Right ventricle myocardium inferior (tissue), 1 donor: ENCODE measurements at regions not wholly inside any gene's neighbourhood (a gene's known extent, or its start where the extent isn't known, plus 50 kb on each side); places are given as distances from the start of the nearest gene placed in this dataset.
"Not testable (repeated sequence)": the region's sequence is repeated elsewhere in the genome, so short reads cannot be mapped to it uniquely, and the experiment has no call there.

Source experiments
- ATAC-seq: fragments of 200-7000 bp; cut with Tn5 transposase; one replicate; pipeline ENCODE4 v1.9.1; 2020; ENCODE audit warnings: mild to moderate bottlenecking, moderate library complexity
- DNase-seq: peaks from one replicate; pipeline ENCODE4 v3.0.0; 2021; ENCODE audit errors: missing footprints
- intact Hi-C: fragments of 100-400 bp; cut with DNase I; formaldehyde crosslinking; loops from one replicate; pipeline ENCODE4 v1.11.0; 2022
- donor health status: DM: no; HTN: yes; CAD: no; lungs with severe emphysema.

- no peak for DNase-seq
- intact Hi-C loops: no loop called here
- no peak for ATAC-seq
Measured at GRCh38 chr9:25472681-25473080, 205.6 kb downstream of the TUSC1 start.

DNA sequence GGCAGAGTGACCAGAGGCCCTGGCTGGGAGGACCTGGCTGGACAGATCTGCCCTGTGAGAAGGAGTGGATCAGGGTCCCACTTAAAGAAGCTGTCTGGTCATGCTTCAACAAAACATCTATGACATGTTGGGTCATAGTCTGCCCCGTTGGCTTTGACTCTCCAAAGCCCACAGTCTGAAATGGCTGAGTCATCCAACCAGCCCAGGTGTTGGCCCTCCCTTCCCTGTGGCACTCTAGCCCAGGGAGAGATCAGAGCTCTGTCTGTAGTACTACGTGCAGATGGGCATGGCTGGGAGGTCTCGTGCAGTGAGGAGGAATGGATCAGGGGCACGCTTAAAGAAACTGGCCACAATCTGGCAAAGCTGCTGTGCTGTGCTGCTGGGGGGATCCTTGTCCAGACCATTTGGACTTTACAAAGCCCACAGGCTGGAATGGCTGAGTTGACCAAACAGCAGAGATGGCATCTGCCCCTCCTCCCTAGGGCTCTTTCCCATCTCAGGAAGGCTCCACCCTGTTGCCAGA is 206.1 kb downstream of the TUSC1 start:
- DNase-seq (no peak), ATAC-seq (no peak)
- intact Hi-C loops: no loop called here

DNA sequence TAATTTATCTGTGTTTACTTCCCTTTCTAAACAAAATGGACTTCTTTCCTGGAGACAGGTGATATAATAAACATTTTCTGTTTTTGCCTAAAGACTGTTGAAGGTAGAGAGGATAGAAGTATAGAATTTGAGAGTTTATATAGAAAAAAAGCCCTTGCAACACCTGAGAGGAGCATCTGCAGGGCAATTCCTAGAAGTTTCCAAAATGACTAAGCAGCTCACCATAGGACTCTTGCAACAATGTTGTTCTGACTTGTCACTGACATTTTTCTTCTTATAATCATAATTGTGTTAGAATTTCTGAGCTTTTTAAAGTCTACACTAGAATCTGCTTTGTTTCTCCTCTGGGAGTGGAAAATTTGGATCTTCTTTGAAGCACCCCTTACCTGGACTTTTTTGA is 216.8 kb downstream of the TUSC1 start:
- intact Hi-C loops: no loop called here

DNA sequence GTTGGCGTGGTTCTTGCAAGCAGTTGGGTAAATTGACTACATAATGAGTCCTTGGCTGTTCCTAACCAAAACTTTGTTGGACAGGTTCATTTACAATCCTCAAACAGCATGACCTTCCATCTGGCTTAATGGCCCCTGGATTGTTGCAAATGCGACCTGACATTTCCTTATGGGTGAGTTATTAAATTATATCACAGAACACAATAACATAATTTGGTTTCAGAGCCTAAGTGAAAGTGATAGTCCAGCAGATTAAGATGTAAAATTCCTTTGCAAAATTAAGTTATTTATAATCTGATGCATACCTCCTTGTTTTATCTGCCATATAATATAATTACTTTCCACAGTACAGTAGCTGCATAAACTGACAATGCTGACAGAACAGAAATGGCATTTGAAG is 224.4 kb downstream of the TUSC1 start:
- no peak for ATAC-seq
- DNase-seq: no peak
- intact Hi-C loops: loop anchor here (5.0 kb wide), 1 partner anchor 187 kb away; no protein-coding TSS in a partner anchor

More for the DNA sequence above, 216.8 kb downstream of the TUSC1 start:
- no peak for ATAC-seq
- DNase-seq: no peak

DNA sequence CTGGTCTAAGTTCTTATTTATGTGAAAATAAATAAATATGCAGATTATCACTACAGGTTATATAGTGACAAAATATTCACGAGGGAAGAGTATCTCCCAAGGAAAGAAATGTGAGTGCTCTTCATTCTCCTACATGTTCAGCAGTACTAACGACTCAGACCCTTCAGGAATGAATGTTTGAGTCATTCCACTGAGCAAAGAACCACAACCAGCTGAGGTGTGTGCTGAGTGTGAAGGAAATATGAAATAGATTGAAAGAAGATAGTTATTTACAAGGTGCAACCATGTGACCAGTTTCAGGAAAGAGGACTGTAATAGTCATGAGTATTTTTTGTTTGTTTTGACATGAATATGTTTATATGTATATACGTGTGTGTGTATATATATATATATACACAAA is 228.7 kb downstream of the TUSC1 start:
- ATAC-seq: no peak
- intact Hi-C loops: no loop called here
- DNase-seq: no peak

DNA sequence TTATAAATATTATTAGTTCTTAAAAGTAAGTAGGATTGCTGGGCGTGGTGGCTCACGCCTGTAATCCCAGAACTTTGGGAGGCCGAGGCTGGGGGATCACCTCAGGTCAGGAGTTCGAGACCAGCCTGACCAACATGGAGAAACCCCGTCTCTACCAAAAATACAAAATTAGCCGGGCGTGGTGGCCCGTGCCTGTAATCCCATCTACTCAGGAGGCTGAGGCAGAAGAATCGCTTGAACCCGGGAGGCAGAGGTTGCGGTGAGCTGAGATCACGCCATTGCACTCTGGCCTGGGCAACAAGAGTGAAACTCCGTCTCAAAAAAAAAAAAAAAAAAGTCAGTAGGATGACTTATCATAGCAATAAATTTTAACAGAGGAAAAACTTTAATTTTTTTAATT is 232.5 kb downstream of the TUSC1 start:
- intact Hi-C loops, ATAC-seq, DNase-seq: not testable (repeated sequence)

- intact Hi-C loops: no loop called here
Measured at GRCh38 chr9:25442526-25442925, 235.7 kb downstream of the TUSC1 start.

GRCh38 chr9:25427898-25428297 is 250.3 kb downstream of the TUSC1 start:
- intact Hi-C loops: no loop called here
- ATAC-seq: no peak
- no peak for DNase-seq

More at GRCh38 chr9:25442526-25442925, 235.7 kb downstream of the TUSC1 start:
- no peak for DNase-seq
- ATAC-seq: no peak

DNA sequence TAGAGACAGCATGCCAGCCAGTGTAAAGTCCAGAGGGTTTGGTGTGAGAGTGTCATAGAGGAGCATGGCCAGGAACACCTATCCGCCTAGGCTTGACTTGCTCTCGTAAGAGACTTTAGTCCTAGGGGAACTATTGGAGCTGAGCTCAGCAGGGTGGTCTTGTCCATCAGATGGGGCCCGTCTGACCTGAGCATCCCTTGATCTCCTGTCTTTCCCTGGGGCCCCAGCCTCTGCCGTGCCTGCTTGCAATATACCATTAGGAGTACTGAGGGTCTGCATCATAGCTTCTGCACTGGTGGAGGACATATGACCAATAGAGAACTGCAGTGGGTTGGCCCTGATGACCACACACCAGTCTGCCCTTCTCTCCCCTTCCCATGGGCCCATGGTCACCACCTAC is 251.0 kb downstream of the TUSC1 start:
- no peak for DNase-seq
- intact Hi-C loops: no loop called here
- ATAC-seq: no peak

DNA sequence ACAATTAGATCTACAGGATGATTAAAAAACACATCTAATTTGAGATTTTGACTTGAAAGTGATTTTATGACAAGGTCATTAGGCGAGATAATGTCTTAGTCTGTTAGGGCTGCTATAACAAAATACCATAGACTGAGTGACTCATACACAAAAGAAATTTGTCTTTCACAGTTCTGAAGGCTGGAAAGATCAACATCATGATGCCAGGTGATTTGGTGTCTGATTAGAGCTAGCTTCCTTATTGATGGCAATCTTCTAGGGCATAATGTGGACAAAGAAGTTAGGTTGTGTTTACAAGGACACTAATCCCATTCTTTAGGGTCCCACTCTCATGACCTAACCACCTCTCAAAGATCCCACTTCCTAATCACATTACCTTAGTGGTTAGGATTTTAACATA is 256.7 kb downstream of the TUSC1 start:
- DNase-seq (no peak), ATAC-seq (no peak)
- intact Hi-C loops: no loop called here

- ATAC-seq: no peak
- DNase-seq: no peak
- intact Hi-C loops: no loop called here
Measured at GRCh38 chr9:25418974-25419373, 259.3 kb downstream of the TUSC1 start.

- ATAC-seq (no peak), DNase-seq (no peak)
- intact Hi-C loops: no loop called here
Measured at GRCh38 chr9:25415718-25416117, 262.5 kb downstream of the TUSC1 start.

- DNase-seq: no peak
- intact Hi-C loops: no loop called here
- no peak for ATAC-seq
Measured at GRCh38 chr9:25412646-25413045, 265.6 kb downstream of the TUSC1 start.

GRCh38 chr9:25397746-25398145 is 280.5 kb downstream of the TUSC1 start:
- DNase-seq (no peak), ATAC-seq (no peak)
- intact Hi-C loops: no loop called here

DNA sequence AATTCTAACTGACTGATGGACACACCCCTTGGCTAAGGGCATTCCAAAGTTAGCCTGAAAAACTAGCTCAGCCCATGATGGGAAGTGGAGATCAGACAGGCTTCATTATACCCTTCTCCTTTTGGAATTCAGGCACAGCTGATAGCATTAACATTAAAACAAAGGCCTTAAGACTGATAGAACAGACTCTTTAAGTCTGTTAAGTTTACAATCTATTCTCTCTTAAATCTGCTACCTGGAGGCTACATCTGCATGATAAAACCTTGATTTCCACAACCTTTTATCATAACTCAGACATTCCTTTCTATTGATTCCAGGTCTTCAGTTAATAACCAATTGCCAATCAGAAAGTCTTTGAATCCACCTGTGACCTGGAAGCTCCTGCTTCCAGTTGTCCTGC is 281.4 kb downstream of the TUSC1 start:
- intact Hi-C loops: no loop called here
- no peak for ATAC-seq

GRCh38 chr9:25381141-25381540 is 297.1 kb downstream of the TUSC1 start:
- no peak for DNase-seq
- no peak for ATAC-seq
- intact Hi-C loops: no loop called here

More for the DNA sequence above, 281.4 kb downstream of the TUSC1 start:
- no peak for DNase-seq

DNA sequence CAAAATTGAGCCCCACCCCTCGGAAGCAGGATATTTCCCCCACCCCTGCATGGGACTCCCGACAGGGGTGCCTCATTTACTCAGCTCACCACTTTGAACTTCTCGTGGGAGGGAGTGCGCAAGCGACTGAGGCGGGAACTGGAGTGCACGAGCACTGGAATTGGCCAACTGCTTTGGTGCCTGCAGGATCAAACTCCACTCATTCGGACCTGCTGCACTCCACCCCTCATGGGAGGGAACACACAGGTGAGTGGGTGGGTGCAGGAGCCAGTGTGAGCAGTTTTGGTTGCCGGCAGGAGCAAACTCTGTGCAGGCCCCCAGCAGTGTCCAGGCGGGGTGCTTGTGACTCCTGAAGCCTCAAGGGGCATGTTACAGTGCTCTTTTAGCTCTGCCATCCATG is 301.2 kb downstream of the TUSC1 start:
- intact Hi-C loops: no loop called here
- ATAC-seq: no peak
- no peak for DNase-seq

- DNase-seq: no peak
- intact Hi-C loops: no loop called here
- ATAC-seq: no peak
Measured at GRCh38 chr9:25374281-25374680, 304.0 kb downstream of the TUSC1 start.

GRCh38 chr9:25366906-25367305 is 311.3 kb downstream of the TUSC1 start:
- ATAC-seq: no peak
- intact Hi-C loops: no loop called here
- no peak for DNase-seq

DNA sequence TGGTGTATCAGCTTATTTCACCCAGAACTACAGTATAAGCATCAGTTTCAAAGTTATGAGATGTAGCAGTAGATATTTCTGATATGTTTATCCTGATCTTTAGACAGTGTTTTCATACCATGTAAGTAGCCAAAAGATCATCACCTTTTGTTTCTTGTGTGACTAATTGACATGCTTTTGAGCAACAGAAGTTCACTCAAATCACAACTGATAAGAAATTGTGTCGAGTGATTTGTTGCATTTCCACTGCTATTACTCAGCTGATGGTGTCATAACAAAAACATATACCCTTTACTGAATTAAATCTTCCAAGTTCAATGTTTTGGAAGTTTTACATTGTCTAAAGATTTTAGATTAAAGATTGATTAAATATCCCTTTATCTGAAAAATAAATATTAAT is 324.5 kb downstream of the TUSC1 start:
- intact Hi-C loops: no loop called here
- ATAC-seq (no peak), DNase-seq (no peak)

DNA sequence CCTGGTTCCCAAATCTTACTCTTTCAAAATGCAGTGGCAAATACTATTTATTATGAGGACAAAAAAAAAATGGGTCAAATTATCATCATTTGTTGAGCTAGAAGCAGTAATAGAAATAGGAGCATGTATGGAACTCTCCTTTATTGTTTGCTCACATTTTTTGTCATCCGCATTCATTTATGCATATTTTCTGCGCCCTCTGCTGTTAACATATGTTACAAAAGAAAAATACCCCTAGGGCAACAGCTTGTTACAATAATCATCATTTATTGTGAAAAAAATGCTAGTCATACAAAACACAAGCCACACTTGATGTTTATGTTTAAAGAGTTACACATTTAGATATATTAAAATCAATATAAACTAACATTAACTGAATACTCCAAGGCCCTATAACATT is 328.2 kb downstream of the TUSC1 start:
- intact Hi-C loops: no loop called here
- DNase-seq: no peak
- no peak for ATAC-seq
